ENCODE measurements at regions not wholly inside any gene's neighbourhood (a gene's known extent, or its start where the extent isn't known, plus 50 kb on each side); places are given as distances from the start of the nearest gene placed in this dataset.
"Not testable (repeated sequence)": the region's sequence is repeated elsewhere in the genome, so short reads cannot be mapped to it uniquely, and the experiment has no call there.

DNA sequence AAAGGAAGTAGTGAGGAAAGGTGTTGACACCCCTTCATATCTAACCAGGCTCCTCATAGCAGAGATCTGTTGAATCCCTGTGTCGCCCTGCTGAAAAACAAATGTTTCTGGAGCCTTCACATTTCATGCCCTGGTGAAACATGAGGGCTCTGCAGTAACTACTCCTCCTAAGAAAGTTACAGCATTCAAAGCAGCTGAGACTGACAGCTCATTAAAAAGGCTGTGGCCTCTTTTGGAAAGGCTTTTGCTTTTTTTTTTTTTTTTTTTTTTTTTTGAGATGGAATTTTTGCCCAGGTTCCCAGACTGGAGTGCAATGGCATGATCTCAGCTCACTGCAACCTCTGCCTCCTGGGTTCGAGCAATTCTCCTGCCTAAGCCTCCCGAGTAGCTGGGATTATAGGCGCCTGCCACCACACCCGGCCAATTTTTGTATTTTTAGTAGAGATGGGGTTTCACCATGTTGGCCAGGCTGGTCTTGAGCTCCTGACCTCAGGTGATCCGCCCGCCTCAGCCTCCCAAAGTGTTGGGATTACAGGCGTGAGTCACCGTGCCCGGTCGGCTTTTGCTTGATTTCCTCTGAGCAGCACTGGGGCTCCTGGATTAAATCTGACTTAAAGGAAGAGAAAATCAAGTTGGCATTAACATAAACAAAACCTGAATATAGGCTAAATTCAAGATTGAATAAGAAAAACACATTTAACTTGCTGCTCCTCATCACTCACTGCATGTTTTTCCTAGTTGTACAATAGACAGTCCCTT lies 112.9 kb downstream of the PCSK1 start:
- DNase-seq = not testable (repeated sequence)

GRCh38 chr5:96318569-96319110 lies 114.4 kb downstream of the PCSK1 start:
- no peak for DNase-seq

GRCh38 chr5:96317945-96318344 lies 115.1 kb downstream of the PCSK1 start:
- DNase-seq = no peak

GRCh38 chr5:96316487-96316886 lies 116.6 kb downstream of the PCSK1 start:
- no peak for DNase-seq

DNA sequence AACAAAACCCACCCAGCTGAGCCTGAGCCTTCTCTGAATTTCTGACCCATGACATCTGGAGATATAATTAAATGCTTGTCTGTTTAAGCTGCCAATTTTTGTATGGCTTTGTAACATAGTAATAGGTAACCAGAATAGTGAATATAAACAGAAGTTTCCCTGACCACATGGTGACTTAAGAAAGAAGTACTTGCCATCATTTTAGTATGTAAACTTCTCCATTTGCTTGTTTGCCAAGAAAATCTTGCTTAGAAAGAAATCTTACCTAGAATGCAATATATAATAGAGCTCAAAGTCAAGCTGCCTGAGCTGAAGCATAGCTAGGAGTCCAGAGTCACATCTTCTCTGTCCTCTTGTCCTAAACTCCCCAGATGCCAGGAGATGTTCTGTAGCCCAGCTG lies 117.0 kb downstream of the PCSK1 start:
- DNase-seq = no peak

GRCh38 chr5:96315431-96315830 lies 117.6 kb downstream of the PCSK1 start:
- peak; percentile 59 for DNase-seq

DNA sequence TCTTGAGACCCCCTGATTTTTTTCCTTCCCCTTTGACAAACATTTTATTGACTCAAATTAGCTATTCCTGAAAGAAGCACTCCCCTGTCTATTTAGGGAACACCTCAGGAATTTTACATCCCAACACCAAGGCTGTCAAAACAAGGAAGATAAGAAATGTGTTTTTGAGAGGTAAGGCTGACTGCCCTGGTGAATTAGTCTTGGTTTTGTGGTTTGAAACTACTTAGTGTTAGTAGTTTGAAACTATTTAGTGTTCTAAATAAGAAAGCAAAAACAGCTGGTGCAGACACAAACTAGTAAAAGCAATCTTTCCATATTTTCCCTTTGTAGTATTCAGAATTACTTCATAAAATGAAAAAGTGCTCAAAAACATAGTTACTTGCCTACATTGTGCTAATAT lies 120.7 kb downstream of the PCSK1 start:
- DNase-seq = no peak

DNA sequence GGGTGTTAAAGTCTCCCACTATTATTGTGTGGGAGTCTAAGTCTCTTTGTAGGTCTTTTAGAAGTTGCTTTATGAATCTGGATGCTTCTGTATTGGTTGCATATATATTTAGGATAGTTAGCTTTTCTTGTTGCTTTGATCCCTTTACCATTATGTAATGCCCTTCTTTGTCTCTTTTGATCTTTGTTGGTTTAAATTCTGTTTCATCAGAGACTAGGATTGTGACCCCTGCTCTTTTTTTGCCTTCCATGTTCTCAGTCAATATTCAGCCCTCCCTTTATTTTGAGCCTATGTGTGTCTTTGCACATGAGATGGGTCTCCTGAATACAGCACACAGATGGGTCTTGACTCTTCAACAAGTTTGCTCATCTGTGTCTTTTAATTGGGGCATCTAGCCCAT lies 126.0 kb downstream of the PCSK1 start:
- not testable (repeated sequence) for DNase-seq

DNA sequence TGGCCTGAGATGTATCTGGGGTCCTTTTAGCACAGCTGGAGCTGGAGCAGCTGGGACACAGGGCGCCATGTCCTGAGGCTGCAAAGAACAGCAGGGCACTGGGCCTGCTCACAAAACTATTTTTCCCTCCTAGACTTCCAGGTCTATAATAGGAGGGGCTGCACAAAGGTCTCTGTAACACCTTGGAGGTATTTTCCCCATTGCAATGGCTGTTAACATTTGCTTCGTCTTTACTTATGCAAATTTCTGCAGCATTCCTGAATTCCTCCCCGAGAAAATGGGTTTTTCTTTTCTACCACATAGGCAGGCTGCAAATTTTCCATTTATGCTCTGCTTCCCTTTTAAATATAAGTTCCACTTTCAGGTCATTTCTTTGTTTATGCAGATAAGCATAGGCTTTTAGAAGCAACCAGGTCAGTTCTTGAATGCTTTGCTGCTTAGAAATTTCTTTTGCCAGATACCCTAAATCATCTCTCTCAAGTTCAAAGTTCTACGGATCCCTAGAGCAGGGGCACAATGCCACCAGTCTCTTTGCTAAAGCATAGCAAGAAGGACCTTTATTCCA lies 130.8 kb downstream of the PCSK1 start:
- DNase-seq = no peak

- peak; percentile 70 for DNase-seq
Measured at GRCh38 chr5:96300976-96301375, 132.1 kb downstream of the PCSK1 start.

GRCh38 chr5:96297867-96298266 lies 135.2 kb downstream of the PCSK1 start:
- peak; percentile 89 for DNase-seq

- peak; percentile 34 for DNase-seq
Measured at GRCh38 chr5:96297290-96297689, 135.8 kb downstream of the PCSK1 start.

DNA sequence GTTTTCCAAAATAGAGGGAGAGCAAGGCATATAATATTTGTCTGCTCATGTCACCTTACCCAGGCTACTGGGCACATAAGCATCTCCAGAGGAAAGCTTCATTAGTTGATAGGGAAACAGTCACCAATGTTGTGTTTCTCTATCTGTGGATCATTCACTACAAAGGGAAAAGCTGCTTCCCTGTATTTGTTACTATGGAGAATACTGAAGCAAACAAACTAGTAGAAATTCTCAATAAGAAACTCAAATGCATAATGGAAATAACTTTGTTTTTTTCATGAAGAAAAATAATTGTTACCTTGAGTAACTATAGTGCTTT lies 138.2 kb downstream of the PCSK1 start:
- DNase-seq = no peak

DNA sequence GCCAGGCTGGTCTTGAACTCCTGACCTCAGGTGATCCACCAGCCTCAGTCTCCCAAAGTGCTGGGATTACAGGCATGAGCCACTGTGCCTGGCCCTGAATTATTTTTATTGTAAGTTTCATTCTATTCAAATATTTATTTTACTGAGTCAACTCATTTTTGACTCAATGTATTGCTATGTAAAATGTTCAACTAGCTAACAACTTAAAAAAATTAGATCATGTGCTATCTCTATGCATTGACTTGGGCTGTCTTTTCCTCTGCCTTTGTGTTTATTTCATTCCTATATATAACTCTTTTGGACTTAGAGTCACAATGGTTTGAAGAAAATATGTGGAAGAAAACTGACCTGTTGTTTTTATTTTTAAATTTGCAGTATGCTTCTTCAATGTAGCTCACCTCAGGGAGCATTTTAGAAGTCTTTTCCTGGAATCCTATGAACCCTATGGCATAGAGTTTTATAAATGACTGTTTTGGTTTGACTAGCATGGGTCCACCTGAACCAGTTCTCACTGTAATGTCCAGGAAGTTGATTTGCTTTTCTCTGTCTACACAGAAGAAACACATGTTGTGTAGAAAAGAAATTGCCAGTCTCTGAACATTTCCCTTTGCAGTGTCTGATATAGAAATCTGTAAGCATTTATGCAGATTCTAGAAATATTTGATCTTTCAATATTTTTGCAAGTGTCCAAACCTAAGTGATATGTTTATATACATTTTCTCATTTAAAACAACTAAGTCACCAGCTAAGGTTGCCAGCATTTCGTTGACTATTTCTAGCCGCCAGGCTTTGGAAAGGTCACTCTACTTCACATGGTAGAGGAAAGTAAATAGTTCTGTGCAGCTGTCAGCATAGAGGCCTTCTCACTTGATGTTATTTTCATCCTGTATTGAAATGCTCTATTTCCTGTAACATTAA lies 138.8 kb downstream of the PCSK1 start:
- DNase-seq = no peak

DNA sequence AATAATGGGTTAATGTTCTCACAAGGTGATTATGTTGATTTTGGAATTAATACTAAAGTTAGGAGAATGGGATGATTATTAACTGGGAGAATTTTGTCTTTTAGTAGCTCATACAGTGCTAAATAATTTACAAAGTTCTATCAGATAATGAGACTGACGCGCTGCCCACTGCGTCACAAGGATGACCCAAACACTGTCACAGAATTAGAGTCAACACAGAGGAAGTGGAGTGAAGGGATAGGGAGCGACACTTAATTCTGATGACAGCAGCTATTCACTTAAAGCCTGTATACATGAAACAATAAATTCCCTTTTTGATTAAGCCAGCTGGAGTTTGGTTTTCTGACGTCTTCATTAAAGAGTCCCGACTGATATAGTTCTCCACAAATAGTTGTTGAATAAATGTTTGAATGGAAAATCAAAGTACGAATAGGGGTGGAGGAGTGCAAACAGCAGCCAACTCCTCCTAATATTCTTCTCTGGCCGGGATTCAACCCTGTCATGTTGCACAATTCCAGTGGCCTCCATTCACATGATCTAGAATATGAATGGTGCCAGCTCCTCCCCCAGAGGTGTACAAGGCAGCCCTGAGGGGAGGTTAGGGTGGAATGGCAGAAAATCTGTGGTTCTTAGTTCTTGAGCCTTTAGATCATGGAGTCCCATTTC lies 140.3 kb downstream of the PCSK1 start:
- no peak for DNase-seq

DNA sequence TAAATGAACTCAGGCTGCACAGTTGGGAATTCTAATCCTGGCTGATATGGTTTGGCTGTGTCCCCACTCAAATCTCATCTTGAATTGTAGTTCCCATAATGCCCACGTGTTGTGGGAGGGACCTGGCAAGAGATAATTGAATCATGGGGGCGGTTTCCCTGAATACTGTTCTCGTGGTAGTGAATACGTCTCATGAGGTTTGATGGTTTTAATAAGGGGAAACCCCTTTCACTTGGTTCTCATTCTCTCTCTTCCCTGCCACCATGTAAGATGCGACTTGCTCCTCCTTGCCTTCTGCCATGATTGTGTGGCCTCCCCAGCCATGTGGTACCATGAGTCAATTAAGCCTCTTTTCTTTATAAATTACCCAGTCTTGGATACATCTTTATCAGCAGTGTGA lies 143.8 kb downstream of the PCSK1 start:
- not testable (repeated sequence) for DNase-seq

GRCh38 chr5:96288845-96289185 lies 144.2 kb downstream of the PCSK1 start:
- DNase-seq = no peak

- no peak for DNase-seq
Measured at GRCh38 chr5:96288166-96288844, 144.7 kb downstream of the PCSK1 start.

GRCh38 chr5:96287136-96287535 lies 145.9 kb downstream of the PCSK1 start:
- no peak for DNase-seq

- DNase-seq = no peak
Measured at GRCh38 chr5:96285823-96286222, 147.2 kb downstream of the PCSK1 start.

DNA sequence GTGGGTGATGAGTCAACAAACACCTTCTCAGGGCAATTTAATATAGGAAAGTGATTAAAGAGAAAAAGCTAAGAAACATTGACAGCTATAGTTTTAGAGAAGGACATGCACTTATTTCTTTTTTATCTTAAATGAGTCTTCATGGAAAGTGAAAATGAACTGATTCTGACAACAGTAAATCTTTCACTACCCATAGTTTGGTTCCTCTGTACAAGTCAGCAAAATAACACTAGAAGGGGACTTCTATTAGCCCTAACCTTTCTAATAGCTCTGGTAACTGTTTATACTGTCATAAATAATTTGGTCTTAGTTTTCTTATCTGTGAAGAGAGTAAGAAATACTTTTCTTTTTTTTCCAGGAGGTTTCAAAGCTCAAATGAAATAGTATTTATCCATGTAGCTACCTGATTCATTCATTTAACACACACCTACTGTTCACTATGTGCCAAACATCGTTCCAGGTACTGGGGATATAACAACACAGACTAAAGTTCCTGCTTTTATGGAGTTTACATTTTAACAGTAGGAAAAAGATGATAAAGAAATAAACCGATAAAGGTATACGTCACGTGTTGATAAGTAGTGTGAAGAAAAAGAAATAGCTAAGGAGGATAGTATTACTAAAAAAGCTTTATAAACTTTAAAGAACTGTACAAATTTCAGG lies 148.2 kb downstream of the PCSK1 start:
- no peak for DNase-seq

GRCh38 chr5:96283589-96283988 lies 149.5 kb downstream of the PCSK1 start:
- no peak for DNase-seq
